K562 (cell line): ENCODE measurements at regions not wholly inside any gene's neighbourhood (a gene's known extent, or its start where the extent isn't known, plus 50 kb on each side); places are given as distances from the start of the nearest gene placed in this dataset.

Experiments
- ATAC-seq: fragments of 200-7000 bp; cut with Tn5 transposase; 3 replicates; pipeline ENCODE4 v1.9.1; 2020; ENCODE audit warnings: moderate library complexity
- BruUV-seq: library from RNA; stranded (reverse); fragments of 400-500 nt; replicated peaks from 2 replicates; lab custom pipeline; 2021; lab: Mats Ljungman, UMichigan
- CTCF ChIA-PET: fragments of 300-600 bp; formaldehyde crosslinking; extraction: SDS; loops from one replicate; lab custom pipeline; 2021; ENCODE audit warnings: low intra/inter-chr PET ratio; lab: Yijun Ruan, JAX
- POLR2A ChIA-PET: fragments of 300-600, 350-650 bp; sonication (Branson Sonifier 250); formaldehyde crosslinking; extraction: SDS; loops from one replicate; lab custom pipeline; 2021; ENCODE audit warnings: antibody characterized with exemption, inconsistent platforms; lab: Yijun Ruan, JAX
- DNase-seq, 4 experiments: peaks; one replicate each; pipeline versions ENCODE4 v3.0.0 to v3.0.0-alpha.2; 2011 to 2018; ENCODE audit warnings: low spot score in 3 of 4, mixed read lengths in 3 of 4; ENCODE audit errors: extremely low read depth in 1 of 4
- FAIRE-seq: peaks from 2 replicates; lab custom pipeline; 2011; peaks lifted over from hg19 to GRCh38; lab: Jason Lieb, UNC
- H2AFZ ChIP-seq: 2 replicates; pipeline ENCODE4 v1.6.0; 2011; ENCODE audit warnings: low read depth, low read length, control low read depth, inconsistent platforms
- H3K27ac ChIP-seq: fragments of 200-600 bp; 3 replicates; pipeline ENCODE4 v1.8.0; 2011; ENCODE audit warnings: low read depth, mild to moderate bottlenecking, control low read depth, inconsistent platforms, low read length, moderate library complexity, mixed read lengths; ENCODE audit errors: extremely low read depth
- H3K27me3 ChIP-seq, 2 experiments: fragments of 300-600 bp in 1 of 2; 2 replicates in 1 of 2; 3 replicates in 1 of 2; pipeline versions ENCODE4 v1.6.0 to v1.8.0; 2011; ENCODE audit warnings: inconsistent platforms in 2 of 2, low read length in 2 of 2, mild to moderate bottlenecking in 1 of 2, mixed read lengths in 1 of 2, moderate library complexity in 1 of 2; ENCODE audit not compliant: control insufficient read depth in 2 of 2, insufficient read depth in 2 of 2
- H3K36me3 ChIP-seq: fragments of 300-600 bp; 3 replicates; pipeline ENCODE4 v1.8.0; 2011; ENCODE audit warnings: mild to moderate bottlenecking, low read length, inconsistent platforms; ENCODE audit not compliant: control insufficient read depth, insufficient read depth
- H3K4me1 ChIP-seq, 2 experiments: fragments of 200-600 bp in 1 of 2; replicated peaks in 1 of 2; 2 replicates in 1 of 2; 3 replicates in 1 of 2; pipeline versions ENCODE4 v1.5.1 to v1.8.0; 2011; ENCODE audit warnings: inconsistent platforms in 2 of 2, low read length in 2 of 2, mild to moderate bottlenecking in 1 of 2, mixed read lengths in 1 of 2, moderate library complexity in 1 of 2; ENCODE audit not compliant: control insufficient read depth in 2 of 2, insufficient read depth in 2 of 2
- H3K4me2 ChIP-seq: 2 replicates; pipeline ENCODE4 v1.6.1; 2011; ENCODE audit warnings: low read length, control low read depth, inconsistent platforms, mixed read lengths; ENCODE audit not compliant: insufficient read depth
- H3K4me3 ChIP-seq: fragments of 200-600 bp; sonication (generic), shearing (Covaris generic); 2 replicates; pipeline ENCODE4 v1.5.1; 2016; ENCODE audit warnings: control low read depth, inconsistent platforms
- H3K79me2 ChIP-seq: fragments of 200-600 bp; 3 replicates; pipeline ENCODE4 v1.8.0; 2011; ENCODE audit warnings: low read length, inconsistent platforms; ENCODE audit not compliant: control insufficient read depth, insufficient read depth
- H3K9ac ChIP-seq, 2 experiments: 2 replicates each; pipeline versions ENCODE4 v1.6.0 to v1.6.1; 2011; ENCODE audit warnings: low read depth in 2 of 2, low read length in 2 of 2, control low read depth in 1 of 2, inconsistent platforms in 1 of 2, mild to moderate bottlenecking in 1 of 2, mixed read lengths in 1 of 2; ENCODE audit not compliant: insufficient read depth in 1 of 2
- H3K9me1 ChIP-seq: one replicate; pipeline ENCODE4 v1.6.0; 2011; ENCODE audit warnings: inconsistent platforms, mild to moderate bottlenecking, low read length, moderate library complexity; ENCODE audit not compliant: control insufficient read depth, insufficient read depth
- H3K9me3 ChIP-seq: replicated peaks from 2 replicates; pipeline ENCODE4 v1.5.1; 2011; ENCODE audit warnings: low read depth, low read length, inconsistent platforms; ENCODE audit not compliant: control insufficient read depth, insufficient read depth
- H4K20me1 ChIP-seq: replicated peaks from 2 replicates; pipeline ENCODE4 v1.6.1; 2011; ENCODE audit warnings: low read length, inconsistent platforms, mixed read lengths; ENCODE audit not compliant: control insufficient read depth, insufficient read depth
- BRD9 ChIP-seq: fragments of 450-650 bp; IDR thresholded peaks from 2 replicates; pipeline ENCODE4 v1.6.1; 2018; ENCODE audit warnings: low read depth; ENCODE audit not compliant: partially characterized antibody
- ETV6 ChIP-seq, 3 experiments: fragments of 150-350 bp in 1 of 3; sonication (generic) in 1 of 3; formaldehyde crosslinking in 1 of 3; IDR thresholded peaks; 2 replicates each; pipeline versions ENCODE4 v1.6.1 to v1.8.0; 2014 to 2022; ENCODE audit warnings: borderline replicate concordance in 2 of 3, low read depth in 2 of 3, antibody characterized with exemption in 1 of 3, low read length in 1 of 3, mild to moderate bottlenecking in 1 of 3, missing genetic modification reagents in 1 of 3
- EZH2 ChIP-seq: IDR thresholded peaks from 2 replicates; pipeline ENCODE4 v1.6.1; 2012; ENCODE audit warnings: low read depth, mild to moderate bottlenecking, inconsistent platforms, low read length, borderline replicate concordance
- FOXP1 ChIP-seq: sonication (generic); formaldehyde crosslinking; IDR thresholded peaks from 2 replicates; pipeline ENCODE4 v1.8.0; 2022; ENCODE audit warnings: mild to moderate bottlenecking, missing genetic modification reagents
- HDAC1 ChIP-seq, 2 experiments: fragments of 450-650 bp; IDR thresholded peaks; 2 replicates each; pipeline ENCODE4 v1.6.1; 2016 to 2017; ENCODE audit warnings: inconsistent platforms in 1 of 2, mild to moderate bottlenecking in 1 of 2, moderate library complexity in 1 of 2
- HDAC8 ChIP-seq: fragments of 450-650 bp; IDR thresholded peaks from 2 replicates; pipeline ENCODE4 v1.6.1; 2016; ENCODE audit warnings: mild to moderate bottlenecking, missing genetic modification characterization, moderate library complexity, missing compliant biosample characterization
- IRF2 ChIP-seq: sonication (generic); formaldehyde crosslinking; IDR thresholded peaks from 2 replicates; pipeline ENCODE4 v1.8.1; 2022; ENCODE audit warnings: mild to moderate bottlenecking, missing genetic modification reagents
- IRF9 ChIP-seq: fragments of 450-650 bp; IDR thresholded peaks from 2 replicates; pipeline ENCODE4 v1.6.1; 2016; ENCODE audit warnings: missing biosample characterization, missing genetic modification characterization
- KAT8 ChIP-seq: fragments of 450-650 bp; IDR thresholded peaks from 2 replicates; pipeline ENCODE4 v1.6.1; 2016; ENCODE audit warnings: low read depth, mild to moderate bottlenecking
- MAFK ChIP-seq: IDR thresholded peaks from 2 replicates; pipeline ENCODE4 v1.6.1; 2011; ENCODE audit warnings: low read length, improper control_type of control experiment
- SFPQ ChIP-seq: fragments of 200-400 bp; formaldehyde crosslinking; IDR thresholded peaks from 2 replicates; pipeline ENCODE4 v1.6.1; 2017; ENCODE audit warnings: mild to moderate bottlenecking, low read depth, low read length, moderate library complexity
- SNIP1 ChIP-seq: fragments of 450-650 bp; IDR thresholded peaks from 2 replicates; pipeline ENCODE4 v1.7.1; 2017; ENCODE audit warnings: low read depth, mild to moderate bottlenecking
- SRSF7 ChIP-seq: fragments of 200-400 bp; formaldehyde crosslinking; optimal IDR thresholded peaks from 2 replicates; pipeline ENCODE3; 2017; ENCODE audit warnings: mild to moderate bottlenecking, low read depth, low read length
- TCFL5 ChIP-seq: fragments of 250-450 bp; sonication (Bioruptor Pico); conservative IDR thresholded peaks from 2 replicates; pipeline ENCODE4 v1.6.1; 2021; ENCODE audit warnings: mild to moderate bottlenecking, moderate library complexity, matching md5 sums
- TSC22D4 ChIP-seq: fragments of 450-650 bp; IDR thresholded peaks from 2 replicates; pipeline ENCODE4 v1.6.1; 2016; ENCODE audit warnings: missing genetic modification characterization, missing biosample characterization, control low read depth
- ZNF324 ChIP-seq: fragments of 250-450 bp; sonication (Bioruptor Pico); IDR thresholded peaks from 2 replicates; pipeline ENCODE4 v1.4.0; 2020; ENCODE audit warnings: mild to moderate bottlenecking
- ZNF398 ChIP-seq: fragments of 250-450 bp; sonication (Bioruptor Pico); IDR thresholded peaks from 2 replicates; pipeline ENCODE4 v1.8.0; 2021; ENCODE audit warnings: moderate library complexity, mild to moderate bottlenecking, inconsistent platforms
- ZNF436 ChIP-seq: fragments of 250-450, 450-650 bp; sonication (Bioruptor Pico); formaldehyde crosslinking; IDR thresholded peaks from 2 replicates; pipeline ENCODE4 v1.7.0; 2020; ENCODE audit warnings: mild to moderate bottlenecking
- ZNF699 ChIP-seq: fragments of 250-450 bp; sonication (Bioruptor Pico); IDR thresholded peaks from 2 replicates; pipeline ENCODE4 v1.8.0; 2021; ENCODE audit warnings: mild to moderate bottlenecking, moderate library complexity; ENCODE audit not compliant: insufficient replicate concordance
- in situ Hi-C: fragments of 300-500 bp; cut with MboI; formaldehyde crosslinking; loops from 4 replicates; pipeline ENCODE4 v1.15.0; 2018; ENCODE audit warnings: inconsistent platforms, mixed read lengths
- intact Hi-C: fragments of 100-400 bp; cut with micrococcal nuclease; formaldehyde crosslinking; loops from 2 replicates; pipeline ENCODE4 v1.14.2; 2022

- TF ChIP-seq ZNF436 (CRISPR knock-in tag): no peak
- TF ChIP-seq ETV6 (IDR thresholded peaks at IDR 0.05; ENCODE audit: borderline replicate concordance in 1 of 2, low read depth in 2 of 2, low read length in 1 of 2): no peak
- TF ChIP-seq ETV6 (CRISPR knock-in tag; IDR thresholded peaks at IDR 0.05; ENCODE audit: borderline replicate concordance): no peak
- no peak for TF ChIP-seq EZH2
- no peak for TF ChIP-seq BRD9
- TF ChIP-seq HDAC8 (tag): no peak
- TF ChIP-seq SNIP1: no peak
- no peak for TF ChIP-seq MAFK
- no peak for TF ChIP-seq ZNF699 (CRISPR knock-in tag)
- TF ChIP-seq SRSF7: no peak
Measured at GRCh38 chr6:80530103-80530502, 423.6 kb downstream of the BCKDHB start (continued).

DNA sequence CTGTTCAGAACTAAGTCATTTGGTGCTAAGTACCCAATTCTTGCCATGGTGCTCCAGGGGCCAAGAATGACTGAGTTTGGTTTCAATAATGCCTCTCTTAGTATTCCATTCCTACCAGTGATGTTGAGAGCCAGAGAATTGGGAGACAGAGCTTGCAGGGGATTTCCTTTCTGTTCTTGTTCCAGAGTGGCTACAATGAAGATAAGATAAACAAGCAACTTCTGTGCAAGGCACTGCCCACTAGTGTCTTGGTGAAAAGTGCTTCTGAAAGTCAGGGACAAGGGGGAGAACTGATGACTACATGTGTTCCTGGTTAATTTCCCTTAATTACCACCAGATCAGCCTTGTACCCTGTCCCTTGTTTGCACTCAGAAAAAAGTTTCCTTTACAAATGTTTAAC, 421.6 kb downstream of the BCKDHB start:
- Histone ChIP-seq H3K9me3 (no peaks in the 10 kb centered on the region), H3K79me2 (no peaks in the 10 kb centered on the region), H3K27me3 (no peaks in the 10 kb centered on the region), H3K9me1 (no peaks in the 10 kb centered on the region), H3K27ac (no peak overlapping the region), H3K36me3 (no peaks in the 10 kb centered on the region), H4K20me1 (no peaks in the 10 kb centered on the region), H3K4me1 (no peaks in the 10 kb centered on the region), H3K9ac (no peak overlapping the region), H3K4me3 (no peak overlapping the region), H2AFZ (no peak overlapping the region), H3K4me2 (no peak overlapping the region)
- ChIA-PET CTCF (no interaction called here), POLR2A (no interaction called here)
- no TSS peak for BruUV-seq
- in situ Hi-C loops: no loop called here
- DNase-seq: no peak
- intact Hi-C loops: no loop called here
- no peak for FAIRE-seq
- no peak for ATAC-seq
- no peak for TF ChIP-seq ZNF398
- no peak for TF ChIP-seq KAT8
- no peak for TF ChIP-seq IRF9
- no peak for TF ChIP-seq FOXP1 (CRISPR knock-in tag)
- no peak for TF ChIP-seq IRF2 (CRISPR knock-in tag)
- TF ChIP-seq ZNF324 (CRISPR knock-in tag): no peak
- no peak for TF ChIP-seq TCFL5
- no peak for TF ChIP-seq HDAC1 (IDR thresholded peaks at IDR 0.05)
- TF ChIP-seq SFPQ: no peak
- TF ChIP-seq TSC22D4: no peak
